SU-DHL-6 (cell line): ENCODE measurements at regions not wholly inside any gene's neighbourhood (a gene's known extent, or its start where the extent isn't known, plus 50 kb on each side); places are given as distances from the start of the nearest gene placed in this dataset.

Experiments
- EZH2phosphoT487 ChIP-seq: fragments of 200-600 bp; sonication (generic), shearing (Covaris generic); conservative IDR thresholded peaks from 2 replicates; pipeline ENCODE4 v1.6.1; 2018; ENCODE audit warnings: mild to moderate bottlenecking, antibody characterized with exemption, low read length, moderate library complexity, mixed read lengths
- TF ChIP-seq, protein P1 (sequence below): fragments of 200-600 bp; sonication (generic); IDR thresholded peaks from one replicate; pipeline ENCODE4 v1.5.1; 2017; ENCODE audit warnings: antibody characterized with exemption, mild to moderate bottlenecking, low read length, moderate library complexity; ENCODE audit not compliant: insufficient read depth, poor library complexity, severe bottlenecking

DNA sequence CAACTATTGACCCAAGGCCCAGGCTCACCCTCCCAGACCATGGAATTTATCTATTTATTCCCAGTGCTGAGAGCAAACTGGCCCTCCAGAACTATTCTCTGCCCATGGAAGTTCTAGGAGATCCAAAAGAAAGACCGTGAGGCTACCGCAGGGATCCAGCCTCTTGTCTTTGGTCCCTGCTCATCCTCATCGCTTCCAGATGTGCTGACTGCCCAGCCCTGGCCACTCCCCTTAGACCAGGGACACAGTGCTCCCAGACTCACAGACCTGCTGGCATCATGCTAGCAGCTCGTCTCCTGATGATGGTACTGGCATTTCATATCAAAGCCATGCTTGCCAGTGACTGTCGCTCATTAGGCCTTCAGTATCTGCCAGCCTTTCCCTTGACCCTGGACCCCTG lies 405.7 kb upstream of the PPP2R3A start:
- TF ChIP-seq, protein P1, sequence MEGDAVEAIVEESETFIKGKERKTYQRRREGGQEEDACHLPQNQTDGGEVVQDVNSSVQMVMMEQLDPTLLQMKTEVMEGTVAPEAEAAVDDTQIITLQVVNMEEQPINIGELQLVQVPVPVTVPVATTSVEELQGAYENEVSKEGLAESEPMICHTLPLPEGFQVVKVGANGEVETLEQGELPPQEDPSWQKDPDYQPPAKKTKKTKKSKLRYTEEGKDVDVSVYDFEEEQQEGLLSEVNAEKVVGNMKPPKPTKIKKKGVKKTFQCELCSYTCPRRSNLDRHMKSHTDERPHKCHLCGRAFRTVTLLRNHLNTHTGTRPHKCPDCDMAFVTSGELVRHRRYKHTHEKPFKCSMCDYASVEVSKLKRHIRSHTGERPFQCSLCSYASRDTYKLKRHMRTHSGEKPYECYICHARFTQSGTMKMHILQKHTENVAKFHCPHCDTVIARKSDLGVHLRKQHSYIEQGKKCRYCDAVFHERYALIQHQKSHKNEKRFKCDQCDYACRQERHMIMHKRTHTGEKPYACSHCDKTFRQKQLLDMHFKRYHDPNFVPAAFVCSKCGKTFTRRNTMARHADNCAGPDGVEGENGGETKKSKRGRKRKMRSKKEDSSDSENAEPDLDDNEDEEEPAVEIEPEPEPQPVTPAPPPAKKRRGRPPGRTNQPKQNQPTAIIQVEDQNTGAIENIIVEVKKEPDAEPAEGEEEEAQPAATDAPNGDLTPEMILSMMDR, result no peak
- no peak for TF ChIP-seq EZH2phosphoT487
